GM21619 (cell line): ENCODE measurements at regions not wholly inside any gene's neighbourhood (a gene's known extent, or its start where the extent isn't known, plus 50 kb on each side); places are given as distances from the start of the nearest gene placed in this dataset.
"Not testable (repeated sequence)": the region's sequence is repeated elsewhere in the genome, so short reads cannot be mapped to it uniquely, and the experiment has no call there.

ENCODE experiments used
- ATAC-seq: cut with Tn5 transposase; IDR thresholded peaks from one replicate; pipeline ENCODE4 v1.9.1; 2021; ENCODE audit not compliant: unreplicated experiment

DNA sequence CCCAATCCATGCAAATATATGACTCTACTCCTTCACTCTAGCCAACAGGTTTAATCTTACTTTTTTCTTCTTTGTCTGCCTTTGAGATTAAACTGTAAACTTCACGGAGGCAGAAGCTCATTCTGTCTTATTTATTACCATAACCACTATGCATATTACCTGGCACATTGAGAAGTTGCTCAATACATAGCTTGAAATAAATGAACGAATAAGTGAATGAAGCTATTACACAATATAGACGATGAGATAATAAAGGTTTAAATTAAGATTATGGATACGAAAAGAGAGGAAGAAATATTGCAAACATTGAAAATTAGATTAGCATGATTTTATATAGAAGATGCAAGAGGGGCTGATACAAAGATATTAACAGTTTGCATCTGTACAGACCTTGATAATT lies 385.1 kb downstream of the LTN1 start:
- ATAC-seq: no peak

DNA sequence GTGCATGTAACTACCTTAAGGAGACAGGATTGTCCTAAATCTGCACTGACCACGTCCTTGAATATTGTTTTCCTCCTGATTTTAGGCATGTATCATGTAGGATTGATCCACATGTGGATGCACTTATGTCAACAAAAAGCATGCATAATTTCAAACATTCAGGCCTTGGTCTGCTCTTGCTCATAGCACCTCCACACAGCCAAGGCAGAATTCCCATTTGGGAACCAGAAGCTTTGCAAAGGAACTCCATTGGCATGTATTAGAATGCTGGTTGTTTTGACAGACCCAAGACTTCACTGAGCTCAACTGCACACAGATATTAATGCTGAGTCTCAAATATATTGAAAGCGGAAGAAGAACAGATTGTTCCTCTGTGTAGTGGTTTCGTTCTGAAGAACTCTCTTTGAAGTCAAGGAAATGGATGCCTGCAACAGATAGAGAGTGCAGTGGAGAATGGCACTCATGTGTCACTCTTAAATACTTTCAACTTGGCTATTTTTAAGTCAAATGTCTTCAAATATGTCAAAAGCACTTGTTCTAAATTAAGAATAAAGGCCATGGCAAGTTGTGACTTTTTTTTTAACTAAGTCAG lies 387.6 kb downstream of the LTN1 start:
- ATAC-seq: peak; percentile 96

GRCh38 chr21:28602546-28602945 lies 390.1 kb downstream of the LTN1 start:
- no peak for ATAC-seq

GRCh38 chr21:28598214-28598613 lies 394.5 kb downstream of the LTN1 start:
- ATAC-seq: no peak

- no peak for ATAC-seq
Observed at GRCh38 chr21:28592205-28592865, 400.3 kb downstream of the LTN1 start.

GRCh38 chr21:28590676-28591075 lies 402.0 kb downstream of the LTN1 start:
- ATAC-seq: no peak

- ATAC-seq: no peak
Observed at GRCh38 chr21:28590026-28590425, 402.7 kb downstream of the LTN1 start.

DNA sequence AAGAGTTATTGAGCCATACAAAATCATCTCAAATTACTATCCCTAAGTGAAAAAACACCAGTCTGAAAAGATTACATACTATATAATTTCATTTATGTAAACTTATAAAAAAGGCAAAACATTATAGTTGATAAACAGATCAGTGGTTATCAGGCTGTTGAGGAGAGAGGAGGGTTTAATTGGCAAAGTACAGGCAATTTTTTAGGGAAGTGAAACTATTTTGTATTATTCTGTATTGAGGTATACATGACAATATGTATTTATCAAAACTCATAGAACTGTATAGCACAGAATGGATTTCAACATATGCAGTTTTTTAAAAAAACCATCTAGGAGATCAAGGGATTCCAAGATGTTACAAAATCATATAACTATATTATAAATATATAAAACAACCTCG lies 403.7 kb downstream of the LTN1 start:
- no peak for ATAC-seq

DNA sequence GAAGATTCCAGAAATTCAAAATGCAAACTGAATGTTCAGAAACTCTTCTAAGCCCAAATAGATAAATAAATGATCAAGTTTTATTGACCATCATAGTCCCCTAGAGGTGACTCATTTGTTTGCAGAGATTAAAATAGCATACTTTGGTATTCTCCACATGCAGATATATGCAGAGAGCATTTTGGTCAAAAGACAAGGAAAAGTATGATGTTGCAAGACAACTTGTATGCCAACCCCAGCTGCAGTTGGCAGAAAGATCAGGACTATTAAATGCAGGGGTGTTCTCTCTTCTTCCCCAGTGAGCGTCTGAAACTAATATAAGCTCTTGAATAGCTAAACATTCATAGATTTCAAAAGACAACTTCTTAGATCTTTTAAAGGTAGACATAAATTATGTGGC lies 404.9 kb downstream of the LTN1 start:
- no peak for ATAC-seq

DNA sequence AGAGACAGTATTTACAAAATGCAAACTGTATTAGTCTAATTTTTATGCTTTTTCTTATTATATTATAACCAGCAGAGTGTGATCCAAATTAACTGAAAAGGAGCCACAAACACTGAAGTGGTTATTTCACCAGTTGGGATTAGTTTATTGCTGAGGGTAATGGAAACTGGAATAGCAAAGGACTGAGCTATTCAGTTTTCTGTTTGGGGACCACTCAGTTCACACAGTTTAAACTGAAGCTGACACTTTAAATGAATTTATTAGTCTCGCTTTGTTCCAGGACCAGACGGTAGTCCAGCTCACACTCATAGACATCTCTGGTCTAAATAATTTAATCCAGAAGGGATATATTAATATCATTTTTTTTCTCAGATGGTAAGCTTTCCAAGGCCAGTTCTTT lies 410.7 kb downstream of the LTN1 start:
- ATAC-seq: no peak

- not testable (repeated sequence) for ATAC-seq
Observed at GRCh38 chr21:28581311-28581731, 411.4 kb downstream of the LTN1 start.

- no peak for ATAC-seq
Observed at GRCh38 chr21:28580585-28580984, 412.1 kb downstream of the LTN1 start.

DNA sequence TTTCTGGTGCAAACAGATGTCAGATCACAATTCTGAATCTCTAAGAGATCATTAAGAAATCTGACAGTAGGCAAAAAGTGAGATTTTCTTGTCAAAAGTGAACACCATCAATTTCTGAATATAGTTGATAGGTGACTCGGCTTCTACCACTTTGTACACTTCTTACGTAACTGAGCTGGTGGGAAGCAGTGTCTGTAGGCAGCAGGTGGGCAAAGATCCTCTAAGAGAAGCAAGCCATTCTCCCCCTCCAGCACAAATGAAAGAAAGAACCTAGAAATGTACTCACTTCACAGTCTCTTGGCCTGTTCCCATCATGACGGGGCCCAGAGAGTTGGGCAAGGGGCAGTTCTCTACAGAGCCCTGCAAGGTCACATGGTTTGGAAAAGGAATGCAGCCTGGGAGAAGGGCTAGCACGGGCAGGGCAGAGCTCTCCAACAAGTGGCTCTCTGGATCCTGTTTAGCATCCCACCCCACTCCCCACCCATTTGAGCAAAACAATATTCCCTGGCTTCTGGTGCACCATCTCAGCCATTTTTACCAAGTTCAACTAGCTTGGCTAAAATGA lies 412.6 kb downstream of the LTN1 start:
- ATAC-seq: no peak

- no peak for ATAC-seq
Observed at GRCh38 chr21:28568692-28569091, 424.0 kb downstream of the LTN1 start.

GRCh38 chr21:28563933-28564332 lies 428.7 kb downstream of the LTN1 start:
- ATAC-seq: not testable (repeated sequence)

GRCh38 chr21:28561772-28562171 lies 430.9 kb downstream of the LTN1 start:
- ATAC-seq: no peak

- no peak for ATAC-seq
Observed at GRCh38 chr21:28554660-28555475, 437.8 kb downstream of the LTN1 start.

DNA sequence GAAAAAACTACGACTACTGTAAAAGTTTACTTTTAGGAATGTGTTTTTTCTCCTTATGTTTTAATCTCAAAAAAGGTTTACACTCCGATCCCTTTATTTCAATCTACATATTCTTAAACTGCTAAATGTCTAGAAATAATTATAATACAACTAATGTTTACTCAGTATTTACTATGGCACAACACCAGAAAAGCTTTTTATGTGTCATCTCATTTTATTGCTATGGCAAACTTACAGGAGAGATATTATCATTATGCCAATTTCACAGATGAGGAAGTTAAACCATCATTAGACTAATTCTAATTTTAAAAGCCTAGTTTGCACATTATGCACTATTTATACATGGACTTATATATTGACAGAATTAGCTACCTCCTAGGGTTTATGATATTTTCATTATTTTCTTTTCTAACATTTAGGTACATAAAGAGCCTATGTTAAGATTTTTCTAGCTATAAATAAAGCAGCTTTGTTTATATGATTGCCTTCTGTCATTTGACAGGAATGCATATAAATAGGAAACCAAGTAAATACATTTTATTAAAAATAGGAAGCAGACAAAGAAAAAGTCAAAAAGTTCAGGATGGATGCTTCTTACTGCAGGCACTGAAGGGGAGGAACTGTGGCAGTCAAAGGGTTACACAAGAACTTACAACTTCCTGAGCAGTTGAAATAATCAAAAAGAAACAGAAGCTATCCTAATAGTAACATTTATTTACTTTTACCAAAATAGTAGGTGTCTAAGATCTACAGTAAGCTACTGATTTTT lies 442.4 kb downstream of the LTN1 start:
- no peak for ATAC-seq

DNA sequence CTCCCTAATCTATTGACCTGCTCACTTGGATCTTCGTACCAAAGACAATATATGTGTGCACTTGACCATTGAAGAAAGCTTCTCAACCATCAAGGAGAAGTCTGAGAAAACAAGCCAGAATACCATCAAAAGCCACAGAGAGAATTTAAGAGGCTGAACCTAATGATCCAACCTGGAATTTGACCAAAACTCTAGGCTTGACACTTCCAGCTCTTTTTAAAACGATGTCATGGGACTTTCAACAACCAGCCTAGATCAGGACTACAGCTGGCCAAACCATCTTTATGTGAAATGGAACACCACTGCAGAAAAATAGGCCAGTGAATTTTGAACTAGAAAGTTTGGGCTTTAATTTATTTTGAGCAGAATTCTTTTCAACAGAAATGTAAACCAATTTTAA lies 444.4 kb downstream of the LTN1 start:
- ATAC-seq: no peak

DNA sequence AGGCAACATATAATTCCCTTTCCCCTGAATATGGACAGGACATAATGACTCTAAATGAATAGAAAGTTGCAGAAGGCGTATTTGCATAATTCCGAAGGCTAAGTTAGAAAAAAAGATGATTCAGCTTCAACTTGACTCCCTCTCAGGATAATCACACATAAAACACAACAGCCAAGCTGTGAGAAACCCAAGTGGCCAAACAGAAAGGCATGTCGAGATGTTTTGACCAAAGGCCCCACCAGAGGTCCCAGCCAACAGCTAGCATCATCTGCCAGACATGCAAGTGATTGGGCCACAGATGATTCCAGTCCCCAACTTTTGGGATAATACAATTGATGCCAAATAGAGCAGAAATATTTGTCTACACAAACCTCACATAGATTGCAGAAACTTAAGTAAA lies 444.9 kb downstream of the LTN1 start:
- no peak for ATAC-seq

GRCh38 chr21:28543975-28544374 lies 448.7 kb downstream of the LTN1 start:
- no peak for ATAC-seq
